GM10266 (cell line): ENCODE measurements at regions not wholly inside any gene's neighbourhood (a gene's known extent, or its start where the extent isn't known, plus 50 kb on each side); places are given as distances from the start of the nearest gene placed in this dataset.

Experiments used
- DNase-seq: peaks from one replicate; pipeline ENCODE4 v3.0.0; 2012; ENCODE audit errors: extremely low spot score
- TF ChIP-seq, protein P1 (sequence below): IDR thresholded peaks from 2 replicates; pipeline ENCODE4 v1.5.1; 2012; ENCODE audit warnings: mild to moderate bottlenecking, low read depth; ENCODE audit not compliant: control insufficient read depth, insufficient read depth; ENCODE audit errors: missing control alignments

DNA sequence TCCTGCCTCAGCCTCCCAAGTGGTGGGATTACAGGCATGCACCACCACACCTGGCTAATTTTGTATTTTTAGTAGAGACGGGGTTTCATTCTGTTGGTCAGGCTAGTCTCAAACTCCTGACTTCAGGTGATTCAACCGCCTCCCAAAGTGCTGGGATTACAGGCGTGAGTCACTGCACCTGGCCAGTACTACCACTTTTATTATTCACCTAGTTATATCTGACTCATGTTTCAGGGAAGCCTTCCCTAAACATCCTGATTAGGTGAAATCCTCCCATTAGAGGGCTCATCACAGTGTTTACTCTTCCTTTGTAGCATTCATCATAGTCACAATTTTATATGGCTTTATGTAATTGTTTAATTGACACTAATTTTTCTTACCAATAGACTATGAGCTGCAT, 295.3 kb upstream of the SOX5 start:
- TF ChIP-seq, protein P1, sequence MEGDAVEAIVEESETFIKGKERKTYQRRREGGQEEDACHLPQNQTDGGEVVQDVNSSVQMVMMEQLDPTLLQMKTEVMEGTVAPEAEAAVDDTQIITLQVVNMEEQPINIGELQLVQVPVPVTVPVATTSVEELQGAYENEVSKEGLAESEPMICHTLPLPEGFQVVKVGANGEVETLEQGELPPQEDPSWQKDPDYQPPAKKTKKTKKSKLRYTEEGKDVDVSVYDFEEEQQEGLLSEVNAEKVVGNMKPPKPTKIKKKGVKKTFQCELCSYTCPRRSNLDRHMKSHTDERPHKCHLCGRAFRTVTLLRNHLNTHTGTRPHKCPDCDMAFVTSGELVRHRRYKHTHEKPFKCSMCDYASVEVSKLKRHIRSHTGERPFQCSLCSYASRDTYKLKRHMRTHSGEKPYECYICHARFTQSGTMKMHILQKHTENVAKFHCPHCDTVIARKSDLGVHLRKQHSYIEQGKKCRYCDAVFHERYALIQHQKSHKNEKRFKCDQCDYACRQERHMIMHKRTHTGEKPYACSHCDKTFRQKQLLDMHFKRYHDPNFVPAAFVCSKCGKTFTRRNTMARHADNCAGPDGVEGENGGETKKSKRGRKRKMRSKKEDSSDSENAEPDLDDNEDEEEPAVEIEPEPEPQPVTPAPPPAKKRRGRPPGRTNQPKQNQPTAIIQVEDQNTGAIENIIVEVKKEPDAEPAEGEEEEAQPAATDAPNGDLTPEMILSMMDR: no peak
- DNase-seq: no peak

DNA sequence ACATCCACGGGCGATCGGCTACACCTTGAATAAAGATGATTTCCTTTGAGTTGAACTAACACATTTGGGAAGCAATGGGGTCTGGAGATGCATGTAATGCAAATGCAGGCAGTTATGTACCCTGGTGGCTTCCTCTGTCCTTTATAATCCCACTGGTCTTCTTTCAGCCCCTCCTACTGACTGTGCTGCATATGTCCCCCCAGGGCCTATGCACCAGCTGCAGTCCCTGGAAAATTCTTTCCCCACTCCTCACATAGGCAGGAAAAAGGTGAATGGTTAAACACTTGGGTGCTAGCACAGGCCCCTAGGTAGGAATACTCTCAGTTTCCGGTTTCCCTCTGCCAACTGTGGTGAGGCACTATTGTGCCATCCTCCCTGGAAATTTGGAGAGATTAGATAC, 294.8 kb upstream of the SOX5 start:
- DNase-seq: no peak
- TF ChIP-seq, protein P1: no peak

DNA sequence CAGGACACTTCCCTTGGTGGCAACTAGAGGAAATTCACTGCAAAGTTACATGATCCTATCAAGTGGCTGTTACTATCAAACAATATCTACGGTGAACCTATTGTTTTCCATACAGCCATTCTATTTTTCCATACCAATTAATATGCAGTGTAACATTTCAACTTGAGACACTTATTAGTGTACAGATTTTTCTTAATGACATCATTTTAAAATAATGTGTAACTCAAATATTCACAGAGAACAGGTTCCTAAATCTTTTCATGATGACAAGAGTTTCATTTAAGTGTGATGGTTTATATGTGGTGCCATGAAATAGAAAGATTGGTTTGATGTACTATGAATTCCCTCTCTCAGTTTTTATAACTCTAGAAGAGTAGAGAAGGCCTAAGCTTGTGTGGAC, 291.2 kb upstream of the SOX5 start:
- TF ChIP-seq, protein P1: no peak
- no peak for DNase-seq

DNA sequence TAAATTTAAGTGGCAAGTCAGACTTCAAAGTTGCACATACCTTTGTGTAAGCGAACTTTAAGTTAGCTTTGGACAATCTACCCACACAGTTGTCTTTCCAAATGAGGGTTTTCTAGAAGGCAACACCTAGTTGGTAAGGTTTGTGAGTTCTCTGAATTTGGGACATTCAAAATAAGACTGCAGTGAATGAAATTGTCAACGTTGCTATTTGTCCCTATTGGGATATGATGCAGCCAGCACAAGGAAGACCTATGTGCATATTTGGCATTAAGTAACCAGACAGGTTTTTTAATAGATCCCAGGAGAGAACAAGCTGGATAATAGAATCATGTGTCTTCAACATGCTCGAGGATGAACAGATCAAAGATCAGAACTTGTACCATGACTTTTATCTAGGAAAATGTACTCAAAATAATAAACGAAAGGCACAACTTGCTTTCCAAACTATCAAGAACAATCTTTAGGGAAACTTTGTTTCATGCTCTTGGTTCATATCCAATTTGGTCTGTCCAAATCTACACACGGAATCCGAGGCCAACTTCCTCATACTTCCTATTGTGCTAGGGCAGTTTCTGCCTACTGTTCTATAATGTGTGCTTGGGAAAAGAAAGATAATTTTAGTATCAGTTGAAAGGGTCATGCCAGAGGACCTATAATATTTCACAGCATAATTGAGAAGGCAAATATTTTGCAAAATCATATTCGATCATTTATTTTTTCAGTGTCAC, 284.2 kb upstream of the SOX5 start:
- TF ChIP-seq, protein P1: no peak
- no peak for DNase-seq

DNA sequence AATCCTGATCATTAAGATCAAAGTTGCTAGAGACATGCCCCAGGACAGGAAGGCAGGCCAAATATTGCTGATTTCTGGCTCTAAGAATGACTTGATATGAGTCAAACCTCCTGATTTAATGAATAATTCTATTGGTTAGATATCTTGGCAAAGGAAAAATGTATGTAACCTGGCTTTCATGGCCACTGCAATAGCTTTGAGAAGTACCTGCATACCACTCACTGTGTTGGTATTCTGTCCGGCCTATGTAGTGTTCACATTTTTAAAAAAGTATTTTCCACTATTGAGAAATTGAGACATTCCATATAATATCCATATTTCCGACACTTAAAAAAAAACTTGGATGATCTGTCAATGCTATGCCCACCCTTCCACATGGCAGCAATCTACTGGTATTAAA, 283.1 kb upstream of the SOX5 start:
- TF ChIP-seq, protein P1: no peak
- no peak for DNase-seq

DNA sequence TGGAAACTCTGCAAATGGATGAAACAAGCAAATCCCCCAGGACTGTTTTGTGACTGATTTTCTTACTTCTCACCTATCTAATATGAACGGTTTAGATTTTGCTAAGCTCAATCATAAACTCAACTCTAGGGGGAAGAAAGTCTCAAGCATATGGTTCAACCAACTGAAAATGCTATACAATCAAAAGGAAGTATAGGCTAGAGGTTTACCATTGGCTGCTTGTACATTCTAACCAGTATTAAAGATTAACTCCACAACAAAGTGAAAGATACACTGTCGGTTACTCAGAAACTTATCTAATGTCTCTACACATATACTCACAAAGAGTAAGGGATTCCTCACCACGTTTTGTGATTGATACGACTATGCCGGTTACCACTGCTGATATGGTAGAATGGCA, 281.8 kb upstream of the SOX5 start:
- TF ChIP-seq, protein P1: no peak
- DNase-seq: no peak

DNA sequence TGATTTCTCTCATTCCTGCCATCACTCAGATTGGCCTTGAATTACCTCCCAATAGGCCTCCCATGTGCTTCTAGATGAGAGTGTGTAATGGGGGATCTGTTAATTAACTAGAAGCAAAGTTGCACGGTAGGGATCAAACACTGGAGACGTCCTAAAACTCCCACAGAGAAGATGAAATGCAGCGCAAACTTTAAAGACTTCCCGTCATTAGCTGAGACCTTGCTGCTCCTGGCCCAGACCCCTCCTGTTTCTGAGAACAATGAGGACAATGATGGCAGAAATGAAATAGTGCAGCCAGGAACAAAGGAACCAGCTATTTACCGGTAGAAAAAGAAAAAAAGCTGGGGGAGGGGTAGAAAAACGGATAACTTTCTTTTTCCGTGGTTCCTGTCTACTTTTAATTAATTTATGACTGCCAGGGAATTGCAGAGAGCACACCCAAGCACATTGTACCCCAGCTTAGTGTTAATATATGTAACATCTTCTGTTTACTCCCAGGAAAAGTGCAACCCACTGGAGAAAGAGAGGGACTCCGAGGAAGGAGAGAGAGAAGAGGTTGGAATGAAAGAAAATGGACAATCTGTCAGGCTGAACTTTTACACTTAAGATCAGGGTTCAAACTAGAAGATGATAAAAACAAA, 280.7 kb upstream of the SOX5 start:
- DNase-seq: no peak
- TF ChIP-seq, protein P1: no peak
